SK-N-SH treated with all-trans-retinoic acid at 6 μM for 48 hours (cell line): ENCODE measurements at regions not wholly inside any gene's neighbourhood (a gene's known extent, or its start where the extent isn't known, plus 50 kb on each side); places are given as distances from the start of the nearest gene placed in this dataset.

Experiments used
- ESRRG ChIP-seq: fragments of 250-450 bp; sonication (Bioruptor Pico); IDR thresholded peaks from 2 replicates; pipeline ENCODE4 v1.6.1; 2021; ENCODE audit warnings: mild to moderate bottlenecking
- ZNF8 ChIP-seq: fragments of 450-650 bp; formaldehyde crosslinking; IDR thresholded peaks from 2 replicates; pipeline ENCODE4 v1.5.0; 2020; ENCODE audit warnings: mild to moderate bottlenecking, moderate library complexity

- TF ChIP-seq ESRRG (CRISPR knock-in tag) (no peak), ZNF8 (CRISPR knock-in tag) (no peak)
Observed at GRCh38 chr5:112663146-112663545, 74.5 kb upstream of the APC start.
